Thyroid gland (tissue), 4 donors: ENCODE measurements at regions not wholly inside any gene's neighbourhood (a gene's known extent, or its start where the extent isn't known, plus 50 kb on each side); places are given as distances from the start of the nearest gene placed in this dataset.
A peak's percentile ranks its signal among the peaks of the same experiment; 100 is the strongest.

ENCODE experiments used
- DNase-seq, 2 donors: peaks; one replicate each; pipeline ENCODE4 v3.0.0-alpha.2; 2019
- H3K27ac ChIP-seq, 3 donors: fragments of 200-600 bp; sonication (generic); 1 replicate in 2 of 3; 2 replicates in 1 of 3; pipeline ENCODE4 v1.5.1; 2016 to 2019; ENCODE audit warnings: mild to moderate bottlenecking in 1 of 3, moderate library complexity in 1 of 3
- H3K27me3 ChIP-seq: fragments of 200-600 bp; sonication (generic); one replicate; pipeline ENCODE4 v1.5.1; 2019
- H3K36me3 ChIP-seq, 2 donors: fragments of 200-600 bp; sonication (generic); one replicate each; pipeline ENCODE4 v1.5.1; 2016 to 2019
- H3K4me1 ChIP-seq, 2 donors: fragments of 200-600 bp; sonication (generic); one replicate each; pipeline ENCODE4 v1.5.1; 2017 to 2019
- H3K4me3 ChIP-seq, 3 donors: fragments of 200-600 bp; sonication (generic); replicated peaks in 1 of 3; 1 replicate in 2 of 3; 2 replicates in 1 of 3; pipeline ENCODE4 v1.5.1; 2016; ENCODE audit warnings: mild to moderate bottlenecking in 1 of 3
- H3K9me3 ChIP-seq: fragments of 200-600 bp; sonication (generic); one replicate; pipeline ENCODE4 v1.5.1; 2017
- POLR2A ChIP-seq, 2 donors: fragments of 450-650 bp; IDR thresholded peaks; one replicate each; pipeline ENCODE4 v1.6.1; 2017; ENCODE audit warnings: antibody characterized with exemption in 2 of 2, mild to moderate bottlenecking in 2 of 2, moderate library complexity in 1 of 2
- WGBS, 2 donors: methylation state at CpG; one replicate each; pipeline ENCODE4 v1.1.5; 2017; 5-methylcytosine and 5-hydroxymethylcytosine counted together
- intact Hi-C: fragments of 100-400 bp; cut with DNase I; formaldehyde crosslinking; loops from one replicate; pipeline ENCODE4 v1.15.1; 2023
- TF ChIP-seq, protein P1 (sequence below), 6 experiments: fragments of 200-600 bp in 3 of 6; fragments of 450-650 bp in 3 of 6; sonication (generic) in 3 of 6; IDR thresholded peaks; one replicate each; pipeline ENCODE4 v1.5.1; 2016 to 2019; ENCODE audit warnings: antibody characterized with exemption in 6 of 6, mild to moderate bottlenecking in 2 of 6, inconsistent platforms in 1 of 6, moderate library complexity in 1 of 6

DNA sequence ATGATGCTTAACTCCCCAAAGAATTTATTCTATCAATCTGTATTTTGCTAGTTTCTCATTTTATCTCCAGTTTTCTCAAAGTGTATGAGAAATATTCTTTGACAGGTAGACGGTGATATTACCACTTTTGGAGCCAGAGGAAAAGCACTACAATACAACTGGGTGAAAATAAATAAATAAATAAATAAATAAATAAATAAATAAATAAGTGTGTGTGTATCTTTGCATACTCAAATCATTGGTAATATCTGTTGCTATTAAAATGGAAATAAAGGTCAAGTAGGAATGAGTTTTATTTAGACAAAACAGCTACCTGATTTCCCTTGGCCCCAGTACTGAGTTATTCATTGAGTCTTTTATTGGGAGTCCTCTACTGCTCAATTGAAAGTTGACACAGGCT is 114.3 kb downstream of the RBMX2 start:
- no peak overlapping the region for H3K4me3 ChIP-seq
- no peak for TF ChIP-seq POLR2A (IDR thresholded peaks at IDR 0.05)
- TF ChIP-seq, protein P1, sequence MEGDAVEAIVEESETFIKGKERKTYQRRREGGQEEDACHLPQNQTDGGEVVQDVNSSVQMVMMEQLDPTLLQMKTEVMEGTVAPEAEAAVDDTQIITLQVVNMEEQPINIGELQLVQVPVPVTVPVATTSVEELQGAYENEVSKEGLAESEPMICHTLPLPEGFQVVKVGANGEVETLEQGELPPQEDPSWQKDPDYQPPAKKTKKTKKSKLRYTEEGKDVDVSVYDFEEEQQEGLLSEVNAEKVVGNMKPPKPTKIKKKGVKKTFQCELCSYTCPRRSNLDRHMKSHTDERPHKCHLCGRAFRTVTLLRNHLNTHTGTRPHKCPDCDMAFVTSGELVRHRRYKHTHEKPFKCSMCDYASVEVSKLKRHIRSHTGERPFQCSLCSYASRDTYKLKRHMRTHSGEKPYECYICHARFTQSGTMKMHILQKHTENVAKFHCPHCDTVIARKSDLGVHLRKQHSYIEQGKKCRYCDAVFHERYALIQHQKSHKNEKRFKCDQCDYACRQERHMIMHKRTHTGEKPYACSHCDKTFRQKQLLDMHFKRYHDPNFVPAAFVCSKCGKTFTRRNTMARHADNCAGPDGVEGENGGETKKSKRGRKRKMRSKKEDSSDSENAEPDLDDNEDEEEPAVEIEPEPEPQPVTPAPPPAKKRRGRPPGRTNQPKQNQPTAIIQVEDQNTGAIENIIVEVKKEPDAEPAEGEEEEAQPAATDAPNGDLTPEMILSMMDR (IDR thresholded peaks at IDR 0.05) = no peak
- no peaks in the 10 kb centered on the region for H3K36me3 ChIP-seq
- intact Hi-C loops = no loop called here
- 93 to 94% methylated on average over 1 of the region's 1 CpG for WGBS, 2 donors
- no peaks in the 10 kb centered on the region for H3K27me3 ChIP-seq
- no peak for DNase-seq
- H3K27ac ChIP-seq = no peak overlapping the region
- no peaks in the 10 kb centered on the region for H3K9me3 ChIP-seq
- no peaks in the 10 kb centered on the region for H3K4me1 ChIP-seq

GRCh38 chrX:130523460-130524394 is 121.9 kb downstream of the RBMX2 start:
- Histone ChIP-seq H3K36me3 (no peaks in the 10 kb centered on the region), H3K9me3 (no peaks in the 10 kb centered on the region), H3K27ac (no peak overlapping the region), H3K27me3 (no peaks in the 10 kb centered on the region), H3K4me1 (no peaks in the 10 kb centered on the region), H3K4me3 (peak overlapping the region in 1 of 3 donors; percentile 3)
- TF ChIP-seq, protein P1 (IDR thresholded peaks at IDR 0.05) = no peak
- TF ChIP-seq POLR2A (IDR thresholded peaks at IDR 0.05) = no peak
- intact Hi-C loops = no loop called here
- DNase-seq = peak; percentile 50 to 52
- 25 to 42% methylated on average over 10 to 19 of the region's 42 CpGs for WGBS, 2 donors

GRCh38 chrX:130524476-130525194 is 122.8 kb downstream of the RBMX2 start:
- WGBS, 2 donors = 84 to 88% methylated on average over 6 of the region's 6 CpGs
- Histone ChIP-seq H3K4me1 (no peaks in the 10 kb centered on the region), H3K9me3 (no peaks in the 10 kb centered on the region), H3K27ac (no peak overlapping the region), H3K4me3 (no peak overlapping the region), H3K27me3 (no peaks in the 10 kb centered on the region), H3K36me3 (no peaks in the 10 kb centered on the region)
- DNase-seq = no peak
- TF ChIP-seq, protein P1 (IDR thresholded peaks at IDR 0.05) = no peak
- no peak for TF ChIP-seq POLR2A (IDR thresholded peaks at IDR 0.05)
- intact Hi-C loops = no loop called here

- Histone ChIP-seq H3K4me3 (no peak overlapping the region), H3K27ac (no peak overlapping the region), H3K9me3 (no peaks in the 10 kb centered on the region), H3K27me3 (no peaks in the 10 kb centered on the region), H3K36me3 (no peaks in the 10 kb centered on the region), H3K4me1 (no peaks in the 10 kb centered on the region)
- WGBS, 2 donors = no CpG with 5 or more reads among the region's 4 CpGs
- no peak for DNase-seq
- intact Hi-C loops = no loop called here
- TF ChIP-seq, protein P1 (IDR thresholded peaks at IDR 0.05) = no peak
- TF ChIP-seq POLR2A (IDR thresholded peaks at IDR 0.05) = no peak
Measured at GRCh38 chrX:130529531-130529930, 127.7 kb downstream of the RBMX2 start.

- Histone ChIP-seq H3K9me3 (no peaks in the 10 kb centered on the region), H3K27me3 (no peaks in the 10 kb centered on the region), H3K27ac (no peak overlapping the region), H3K36me3 (no peaks in the 10 kb centered on the region), H3K4me3 (no peak overlapping the region), H3K4me1 (no peaks in the 10 kb centered on the region)
- no peak for DNase-seq
- intact Hi-C loops = no loop called here
- TF ChIP-seq, protein P1 (IDR thresholded peaks at IDR 0.05) = no peak
- TF ChIP-seq POLR2A (IDR thresholded peaks at IDR 0.05) = no peak
Measured at GRCh38 chrX:130531066-130531465, 129.3 kb downstream of the RBMX2 start.
